ENCODE measurements at regions not wholly inside any gene's neighbourhood (a gene's known extent, or its start where the extent isn't known, plus 50 kb on each side); places are given as distances from the start of the nearest gene placed in this dataset.

- Histone ChIP-seq H3K9ac (ENCODE audit: extremely low read depth, insufficient read length, low read length) (no peak overlapping the region), H3T11ph (ENCODE audit: low read length) (no peak overlapping the region), H2BK5ac (ENCODE audit: insufficient read length, low read length) (no peak overlapping the region), H3K23me2 (ENCODE audit: insufficient read length, low read depth, low read length, poor library complexity, severe bottlenecking) (no peaks in the 10 kb centered on the region), H3K9me3 (ENCODE audit: control insufficient read depth, low read depth, low read length) (no peaks in the 10 kb centered on the region), H3K4me2 (ENCODE audit: insufficient read depth, insufficient read length, low read length) (no peak overlapping the region), H3K56ac (ENCODE audit: insufficient read length, low read depth, low read length) (no peak overlapping the region), H4K20me1 (ENCODE audit: control insufficient read depth, insufficient read depth, insufficient read length) (no peaks in the 10 kb centered on the region), H3K18ac (ENCODE audit: insufficient read length, low read depth, low read length) (no peak overlapping the region), H4K91ac (ENCODE audit: insufficient read length, low read depth, low read length) (no peak overlapping the region), H3K79me1 (ENCODE audit: insufficient read depth, low read depth, low read length, poor library complexity, severe bottlenecking) (no peaks in the 10 kb centered on the region), H3K27ac (ENCODE audit: insufficient read length, low read depth, low read length) (no peak overlapping the region), H3K14ac (ENCODE audit: insufficient read depth, low read length) (no peak overlapping the region), H4K5ac (ENCODE audit: insufficient read length, low read depth, low read length) (no peak overlapping the region), H2BK12ac (ENCODE audit: insufficient read length, low read depth, low read length) (no peak overlapping the region), H4K8ac (replicated peaks; ENCODE audit: insufficient read length, low read depth, low read length) (no peak overlapping the region), H3K4ac (ENCODE audit: low read depth, low read length) (no peak overlapping the region), H3K79me2 (ENCODE audit: insufficient read depth, low read length) (no peaks in the 10 kb centered on the region), H2BK20ac (ENCODE audit: low read depth, low read length, poor library complexity, severe bottlenecking) (no peak overlapping the region), H3K4me1 (ENCODE audit: insufficient read depth, low read length) (no peaks in the 10 kb centered on the region), H2BK120ac (ENCODE audit: low read depth, low read length, poor library complexity, severe bottlenecking) (no peak overlapping the region), H3K27me3 (ENCODE audit: insufficient read depth, low read length) (no peaks in the 10 kb centered on the region), H2BK15ac (ENCODE audit: low read depth, low read length) (no peak overlapping the region), H2AK5ac (ENCODE audit: insufficient read length, low read length) (no peak overlapping the region), H3K23ac (ENCODE audit: insufficient read length, low read depth, low read length) (no peak overlapping the region), H2AFZ (ENCODE audit: low read length) (no peak overlapping the region)
- Mint-ChIP-seq H3K4me3 (no peak overlapping the region), H3K9me3 (no peaks in the 10 kb centered on the region), H3K36me3 (ENCODE audit: insufficient read depth in 1 of 3, low read depth in 3 of 3) (no peaks in the 10 kb centered on the region), H3K4me1 (no peaks in the 10 kb centered on the region), H3K27me3 (ENCODE audit: low read depth) (no peaks in the 10 kb centered on the region), H3K27ac (no peak overlapping the region)
- WGBS (ENCODE audit: extremely low coverage, insufficient read length, low lambda C conversion rate): no CpG with 5 or more reads among the region's 1 CpG
- TF ChIP-seq CTCF (conservative IDR thresholded peaks at IDR 0.05): peak; percentile 51
- DNase-seq: no peak
Observed at GRCh38 chr6:95078457-95078856, 498.9 kb upstream of the MANEA start.

Measured in H9 (cell line).